ENCODE measurements at regions not wholly inside any gene's neighbourhood (a gene's known extent, or its start where the extent isn't known, plus 50 kb on each side); places are given as distances from the start of the nearest gene placed in this dataset.

GRCh38 chr3:144809380-144809779 lies 837.8 kb downstream of the DIPK2A start:
- TF ChIP-seq CTCF (IDR thresholded peaks at IDR 0.05) (no peak), POLR2A (IDR thresholded peaks at IDR 0.05) (no peak)
